Panc1 (cell line): ENCODE measurements at regions not wholly inside any gene's neighbourhood (a gene's known extent, or its start where the extent isn't known, plus 50 kb on each side); places are given as distances from the start of the nearest gene placed in this dataset.

ENCODE experiments used
- ATAC-seq: fragments of 200-7000 bp; cut with Tn5 transposase; 2 replicates; pipeline ENCODE4 v1.9.1; 2020; ENCODE audit warnings: mild to moderate bottlenecking, moderate library complexity
- BruUV-seq: library from RNA; stranded (reverse); fragments of 400-500 nt; replicated peaks from 2 replicates; lab custom pipeline; 2021; lab: Mats Ljungman, UMichigan
- CTCF ChIA-PET: fragments of 300-600 bp; sonication (Branson Sonifier 250); formaldehyde crosslinking; loops from one replicate; lab custom pipeline; 2022; ENCODE audit warnings: antibody characterized with exemption; lab: Charles Lee
- POLR2A ChIA-PET: fragments of 300-600 bp; sonication (Branson Sonifier 250); formaldehyde crosslinking; loops from one replicate; lab custom pipeline; 2022; ENCODE audit warnings: antibody characterized with exemption; lab: Charles Lee
- DNase-seq: peaks from one replicate; pipeline ENCODE4 v3.0.0-alpha.2; 2010; ENCODE audit warnings: low read depth, low spot score
- H3K27ac ChIP-seq: 2 replicates; pipeline ENCODE4 v1.5.1; 2011; ENCODE audit warnings: mild to moderate bottlenecking, low read length, inconsistent platforms
- H3K27me3 ChIP-seq: fragments of 200-500 bp; sonication (Bioruptor generic); 2 replicates; pipeline ENCODE4 v1.6.0; 2014; ENCODE audit warnings: low read length, inconsistent platforms; ENCODE audit not compliant: control insufficient read depth, insufficient read depth
- H3K36me3 ChIP-seq: fragments of 200-500 bp; sonication (Bioruptor generic); 2 replicates; pipeline ENCODE4 v1.5.1; 2014; ENCODE audit warnings: inconsistent platforms, mild to moderate bottlenecking, low read length, moderate library complexity; ENCODE audit not compliant: control insufficient read depth, insufficient read depth
- H3K4me1 ChIP-seq: 2 replicates; pipeline ENCODE4 v1.5.1; 2011; ENCODE audit warnings: inconsistent platforms, mild to moderate bottlenecking, low read length, moderate library complexity; ENCODE audit not compliant: control insufficient read depth, insufficient read depth
- H3K4me3 ChIP-seq, 2 experiments: 2 replicates each; pipeline ENCODE4 v1.5.1; 2011 to 2012; ENCODE audit warnings: low read depth in 2 of 2, low read length in 2 of 2, mild to moderate bottlenecking in 2 of 2, inconsistent platforms in 1 of 2, moderate library complexity in 1 of 2
- H3K9me3 ChIP-seq: fragments of 200-500 bp; sonication (Bioruptor generic); 2 replicates; pipeline ENCODE4 v1.5.1; 2014; ENCODE audit warnings: low read depth, mild to moderate bottlenecking, inconsistent platforms, low read length, moderate library complexity; ENCODE audit not compliant: control insufficient read depth, insufficient read depth
- POLR2AphosphoS5 ChIP-seq: IDR thresholded peaks from 2 replicates; pipeline ENCODE4 v1.6.1; 2012; ENCODE audit warnings: mild to moderate bottlenecking, low read depth, low read length, moderate library complexity
- SIN3A ChIP-seq: IDR thresholded peaks from 2 replicates; pipeline ENCODE4 v1.6.1; 2012; ENCODE audit warnings: low read depth, mild to moderate bottlenecking, low read length, moderate library complexity, borderline replicate concordance; ENCODE audit not compliant: insufficient read depth
- TCF7L2 ChIP-seq: IDR thresholded peaks from 2 replicates; pipeline ENCODE4 v1.6.1; 2011; ENCODE audit warnings: mild to moderate bottlenecking, low read depth, low read length, inconsistent platforms
- in situ Hi-C: cut with HindIII; loops from 2 replicates; pipeline ENCODE4 v1.10.0; 2016; ENCODE audit warnings: low sequenced_read_pairs, low pct_unique_long_range_greater_than_20kb
- intact Hi-C: fragments of 100-400 bp; cut with micrococcal nuclease; formaldehyde crosslinking; loops from one replicate; pipeline ENCODE4 v1.10.0; 2022; ENCODE audit not compliant: unreplicated experiment
- TF ChIP-seq, protein P1 (sequence below): fragments of 450-650 bp; IDR thresholded peaks from 2 replicates; pipeline ENCODE4 v1.5.1; 2017; ENCODE audit warnings: mild to moderate bottlenecking
- TF ChIP-seq, protein P2 (sequence below), 2 experiments: IDR thresholded peaks; 2 replicates each; pipeline ENCODE4 v1.6.1; 2011 to 2012; ENCODE audit warnings: low read depth in 2 of 2, control low read depth in 1 of 2, low read length in 1 of 2, mild to moderate bottlenecking in 1 of 2, moderate library complexity in 1 of 2; ENCODE audit not compliant: insufficient read depth in 1 of 2

DNA sequence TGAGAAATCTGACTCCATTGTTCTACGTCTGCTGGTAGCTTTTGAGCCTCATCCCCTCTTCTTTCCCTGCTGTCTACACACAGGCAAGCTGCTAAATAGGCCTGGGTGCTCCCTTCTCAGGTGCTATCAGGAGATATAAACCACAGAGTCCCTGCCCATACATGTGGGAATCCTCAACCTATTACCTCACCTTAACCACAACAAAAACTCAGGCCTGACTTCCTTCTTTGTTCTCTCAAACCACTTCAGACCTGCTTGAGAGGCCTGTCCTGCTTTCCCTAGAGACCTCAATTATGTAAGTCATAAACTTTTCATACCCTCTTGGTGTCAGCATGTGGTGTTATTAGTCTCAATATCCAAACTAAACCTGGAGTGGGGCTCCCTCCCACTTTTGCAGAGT, 75.0 kb upstream of the MAGI2 start:
- ATAC-seq (no peak), DNase-seq (no peak)
- TF ChIP-seq TCF7L2: no peak
- H3K4me1 ChIP-seq: no peaks in the 10 kb centered on the region
- no TSS peak for BruUV-seq
- in situ Hi-C loops: no loop called here
- ChIA-PET POLR2A (no interaction called here), CTCF (no interaction called here)
- no peaks in the 10 kb centered on the region for H3K36me3 ChIP-seq
- no peaks in the 10 kb centered on the region for H3K9me3 ChIP-seq
- no peak overlapping the region for H3K4me3 ChIP-seq
- intact Hi-C loops: no loop called here
- H3K27ac ChIP-seq: no peak overlapping the region
- no peaks in the 10 kb centered on the region for H3K27me3 ChIP-seq

DNA sequence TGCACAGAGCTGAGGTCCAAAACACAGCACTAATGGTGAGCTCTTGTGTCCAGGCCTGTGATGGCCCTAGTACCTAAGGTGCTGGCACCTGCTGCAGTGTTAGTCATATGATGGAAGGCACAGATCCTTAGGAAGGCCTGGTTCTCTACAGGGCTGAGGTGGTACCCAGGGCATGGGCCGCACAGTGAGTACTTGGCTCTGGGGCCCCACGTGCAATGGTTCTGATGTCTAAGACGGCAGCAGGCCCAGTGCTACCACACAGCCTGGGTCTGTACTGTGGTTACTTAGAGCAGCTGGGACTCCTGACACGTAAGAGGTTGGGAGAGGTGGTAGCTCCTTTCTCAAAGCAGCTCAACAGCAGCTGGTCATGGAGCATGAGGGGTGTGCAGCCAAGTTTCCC, 70.6 kb upstream of the MAGI2 start:
- no TSS peak for BruUV-seq
- ATAC-seq (no peak), DNase-seq (no peak)
- POLR2A ChIA-PET: no interaction called here
- TF ChIP-seq POLR2AphosphoS5 (no peak), SIN3A (no peak), TCF7L2 (no peak)
- TF ChIP-seq, protein P1, sequence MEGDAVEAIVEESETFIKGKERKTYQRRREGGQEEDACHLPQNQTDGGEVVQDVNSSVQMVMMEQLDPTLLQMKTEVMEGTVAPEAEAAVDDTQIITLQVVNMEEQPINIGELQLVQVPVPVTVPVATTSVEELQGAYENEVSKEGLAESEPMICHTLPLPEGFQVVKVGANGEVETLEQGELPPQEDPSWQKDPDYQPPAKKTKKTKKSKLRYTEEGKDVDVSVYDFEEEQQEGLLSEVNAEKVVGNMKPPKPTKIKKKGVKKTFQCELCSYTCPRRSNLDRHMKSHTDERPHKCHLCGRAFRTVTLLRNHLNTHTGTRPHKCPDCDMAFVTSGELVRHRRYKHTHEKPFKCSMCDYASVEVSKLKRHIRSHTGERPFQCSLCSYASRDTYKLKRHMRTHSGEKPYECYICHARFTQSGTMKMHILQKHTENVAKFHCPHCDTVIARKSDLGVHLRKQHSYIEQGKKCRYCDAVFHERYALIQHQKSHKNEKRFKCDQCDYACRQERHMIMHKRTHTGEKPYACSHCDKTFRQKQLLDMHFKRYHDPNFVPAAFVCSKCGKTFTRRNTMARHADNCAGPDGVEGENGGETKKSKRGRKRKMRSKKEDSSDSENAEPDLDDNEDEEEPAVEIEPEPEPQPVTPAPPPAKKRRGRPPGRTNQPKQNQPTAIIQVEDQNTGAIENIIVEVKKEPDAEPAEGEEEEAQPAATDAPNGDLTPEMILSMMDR: no peak
- TF ChIP-seq, protein P2, sequence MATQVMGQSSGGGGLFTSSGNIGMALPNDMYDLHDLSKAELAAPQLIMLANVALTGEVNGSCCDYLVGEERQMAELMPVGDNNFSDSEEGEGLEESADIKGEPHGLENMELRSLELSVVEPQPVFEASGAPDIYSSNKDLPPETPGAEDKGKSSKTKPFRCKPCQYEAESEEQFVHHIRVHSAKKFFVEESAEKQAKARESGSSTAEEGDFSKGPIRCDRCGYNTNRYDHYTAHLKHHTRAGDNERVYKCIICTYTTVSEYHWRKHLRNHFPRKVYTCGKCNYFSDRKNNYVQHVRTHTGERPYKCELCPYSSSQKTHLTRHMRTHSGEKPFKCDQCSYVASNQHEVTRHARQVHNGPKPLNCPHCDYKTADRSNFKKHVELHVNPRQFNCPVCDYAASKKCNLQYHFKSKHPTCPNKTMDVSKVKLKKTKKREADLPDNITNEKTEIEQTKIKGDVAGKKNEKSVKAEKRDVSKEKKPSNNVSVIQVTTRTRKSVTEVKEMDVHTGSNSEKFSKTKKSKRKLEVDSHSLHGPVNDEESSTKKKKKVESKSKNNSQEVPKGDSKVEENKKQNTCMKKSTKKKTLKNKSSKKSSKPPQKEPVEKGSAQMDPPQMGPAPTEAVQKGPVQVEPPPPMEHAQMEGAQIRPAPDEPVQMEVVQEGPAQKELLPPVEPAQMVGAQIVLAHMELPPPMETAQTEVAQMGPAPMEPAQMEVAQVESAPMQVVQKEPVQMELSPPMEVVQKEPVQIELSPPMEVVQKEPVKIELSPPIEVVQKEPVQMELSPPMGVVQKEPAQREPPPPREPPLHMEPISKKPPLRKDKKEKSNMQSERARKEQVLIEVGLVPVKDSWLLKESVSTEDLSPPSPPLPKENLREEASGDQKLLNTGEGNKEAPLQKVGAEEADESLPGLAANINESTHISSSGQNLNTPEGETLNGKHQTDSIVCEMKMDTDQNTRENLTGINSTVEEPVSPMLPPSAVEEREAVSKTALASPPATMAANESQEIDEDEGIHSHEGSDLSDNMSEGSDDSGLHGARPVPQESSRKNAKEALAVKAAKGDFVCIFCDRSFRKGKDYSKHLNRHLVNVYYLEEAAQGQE (IDR thresholded peaks at IDR 0.05; ENCODE audit: insufficient read depth in 1 of 2, low read depth in 2 of 2, low read length in 1 of 2): no peak
- Histone ChIP-seq H3K4me3 (no peak overlapping the region), H3K27me3 (no peaks in the 10 kb centered on the region), H3K36me3 (no peaks in the 10 kb centered on the region), H3K4me1 (no peaks in the 10 kb centered on the region), H3K27ac (no peak overlapping the region), H3K9me3 (no peaks in the 10 kb centered on the region)
- in situ Hi-C loops (no loop called here), intact Hi-C loops (no loop called here)
- CTCF ChIA-PET: no interaction called here

DNA sequence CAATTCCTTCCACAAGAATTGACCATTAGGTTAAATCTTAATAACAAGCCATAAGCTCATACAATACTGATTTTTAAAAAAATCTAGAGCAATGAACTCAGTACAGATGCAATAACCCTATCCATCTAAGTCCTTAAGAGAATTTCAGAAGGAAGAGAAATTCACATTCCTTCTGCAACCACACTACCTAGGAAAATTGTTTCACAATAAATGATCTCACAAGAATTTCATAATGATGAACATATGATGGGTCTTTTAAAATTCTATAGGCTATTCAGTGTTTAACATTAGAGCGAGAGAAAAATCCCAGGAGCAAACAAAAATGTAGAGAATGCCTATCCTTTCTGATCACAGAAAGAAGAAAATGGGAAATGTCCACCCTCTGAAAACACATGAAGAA, 70.0 kb upstream of the MAGI2 start:
- no TSS peak for BruUV-seq
- ATAC-seq: no peak
- H3K27me3 ChIP-seq: no peaks in the 10 kb centered on the region
- H3K4me1 ChIP-seq: no peaks in the 10 kb centered on the region
- no peaks in the 10 kb centered on the region for H3K36me3 ChIP-seq
- H3K27ac ChIP-seq: no peak overlapping the region
- TF ChIP-seq SIN3A: no peak
- ChIA-PET CTCF (no interaction called here), POLR2A (no interaction called here)
- DNase-seq: no peak
- intact Hi-C loops (no loop called here), in situ Hi-C loops (no loop called here)
- H3K9me3 ChIP-seq: no peaks in the 10 kb centered on the region
- H3K4me3 ChIP-seq: no peak overlapping the region
